HFFc6 (cell line): ENCODE measurements at regions not wholly inside any gene's neighbourhood (a gene's known extent, or its start where the extent isn't known, plus 50 kb on each side); places are given as distances from the start of the nearest gene placed in this dataset.
A peak's percentile ranks its signal among the peaks of the same experiment; 100 is the strongest.

Experiments used
- DNase-seq: peaks from one replicate; pipeline ENCODE4 v3.0.0-alpha.2; 2018
- H3K27ac Mint-ChIP-seq: 2 replicates; pipeline ENCODE4 v1.8.0; 2020; ENCODE audit warnings: mild to moderate bottlenecking, mixed read lengths
- H3K27me3 Mint-ChIP-seq: 2 replicates; pipeline ENCODE4 v1.8.0; 2021; ENCODE audit warnings: mild to moderate bottlenecking, moderate library complexity, mixed read lengths; ENCODE audit not compliant: insufficient read depth
- H3K36me3 Mint-ChIP-seq: 2 replicates; pipeline ENCODE4 v1.8.0; 2021; ENCODE audit warnings: low read depth, mixed read lengths
- H3K4me1 Mint-ChIP-seq: 2 replicates; pipeline ENCODE4 v1.8.0; 2020; ENCODE audit warnings: low read depth, mixed read lengths
- H3K4me3 Mint-ChIP-seq: 2 replicates; pipeline ENCODE4 v1.8.0; 2020; ENCODE audit warnings: mild to moderate bottlenecking, moderate library complexity, mixed read lengths
- H3K9me3 Mint-ChIP-seq: 2 replicates; pipeline ENCODE4 v1.8.0; 2020; ENCODE audit warnings: mild to moderate bottlenecking, mixed read lengths
- CTCF ChIP-seq: fragments of 200-600 bp; sonication (generic); IDR thresholded peaks from 2 replicates; pipeline ENCODE4 v1.5.0; 2021; ENCODE audit warnings: antibody characterized with exemption, mild to moderate bottlenecking

DNA sequence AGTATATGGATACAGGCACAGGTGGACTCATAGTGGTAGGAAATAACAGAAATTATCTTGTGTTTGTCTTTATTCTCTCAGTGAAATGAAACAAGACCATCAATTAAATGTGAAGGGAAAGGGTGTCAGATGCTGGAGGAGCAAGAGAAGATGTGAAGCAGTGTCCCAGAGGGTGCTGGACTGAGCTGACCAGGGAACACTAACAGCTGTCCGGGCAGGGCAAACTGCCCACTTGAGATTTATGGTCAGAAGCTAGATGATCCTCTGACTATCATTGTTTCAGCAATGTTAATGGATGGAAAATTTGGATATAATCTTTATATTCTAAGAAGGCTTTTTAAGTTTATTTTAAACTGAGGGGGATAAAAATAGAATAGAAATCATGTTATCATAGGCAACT, 267.2 kb upstream of the SLC7A11 start:
- Mint-ChIP-seq H3K4me3 (no peak overlapping the region), H3K36me3 (peaks cover 13% of the 10 kb centered on the region), H3K4me1 (peaks cover 58% of the 10 kb centered on the region), H3K9me3 (0 out of 2 replicates have a peak, but pooled peaks cover 4% of the 10 kb centered on the region), H3K27ac (no peak overlapping the region), H3K27me3 (no peaks in the 10 kb centered on the region)
- TF ChIP-seq CTCF = no peak
- no peak for DNase-seq

DNA sequence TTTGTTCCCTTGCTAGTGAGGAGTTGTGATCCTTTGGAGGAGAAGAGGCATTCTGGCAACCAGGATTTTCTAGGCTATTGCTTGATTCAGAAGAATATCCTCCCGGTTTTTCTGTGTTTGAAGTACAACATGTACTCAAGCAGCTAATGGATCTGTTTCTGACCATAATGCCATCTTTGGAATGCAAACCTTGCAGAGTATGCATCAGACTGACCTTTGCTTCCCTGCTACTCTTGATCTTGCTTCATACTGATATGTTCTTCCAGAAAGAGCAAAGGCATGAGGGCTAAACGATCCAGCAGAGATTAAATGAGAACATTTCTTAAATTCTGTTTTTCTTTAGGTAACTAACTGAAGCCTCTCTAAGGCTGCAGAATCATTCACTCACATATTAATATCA, 265.4 kb upstream of the SLC7A11 start:
- Mint-ChIP-seq H3K4me3 (peak overlapping the region; percentile 1; the same call in 1 of the 2 replicates), H3K36me3 (peaks cover 13% of the 10 kb centered on the region), H3K4me1 (peaks cover 50% of the 10 kb centered on the region), H3K9me3 (peaks cover 16% of the 10 kb centered on the region; the same call in 1 of the 2 replicates), H3K27ac (peak overlapping the region; percentile 27), H3K27me3 (no peaks in the 10 kb centered on the region; the same call in 1 of the 2 replicates)
- DNase-seq = peak; percentile 49
- TF ChIP-seq CTCF = no peak

DNA sequence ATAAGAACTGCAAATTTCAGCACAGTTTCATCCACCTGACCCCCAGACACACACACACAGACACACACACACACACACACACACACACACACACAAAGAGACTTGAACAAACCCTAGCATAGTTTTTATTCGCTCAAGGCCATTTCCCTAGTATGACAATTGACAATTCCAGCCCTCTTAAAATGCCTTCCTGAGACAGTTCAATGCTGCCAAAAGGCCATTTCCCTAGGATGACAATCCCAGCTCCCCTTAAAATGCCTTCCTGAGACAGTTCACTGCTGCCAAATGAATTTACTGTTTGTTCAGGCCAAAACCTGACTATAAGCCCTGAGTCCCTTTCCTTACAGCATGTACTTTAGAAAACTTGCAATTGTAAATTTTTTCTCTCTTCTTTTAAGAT, 259.5 kb upstream of the SLC7A11 start:
- Mint-ChIP-seq H3K4me1 (no peaks in the 10 kb centered on the region), H3K27me3 (peaks cover 6% of the 10 kb centered on the region), H3K36me3 (peaks cover 15% of the 10 kb centered on the region), H3K27ac (no peak overlapping the region), H3K4me3 (no peak overlapping the region), H3K9me3 (peaks cover 43% of the 10 kb centered on the region; the same call in 1 of the 2 replicates)
- no peak for DNase-seq
- no peak for TF ChIP-seq CTCF

GRCh38 chr4:138500869-138501268, 258.7 kb upstream of the SLC7A11 start:
- DNase-seq = no peak
- H3K27me3 Mint-ChIP-seq = peaks cover 6% of the 10 kb centered on the region
- H3K36me3 Mint-ChIP-seq = peaks cover 15% of the 10 kb centered on the region; the same call in 1 of the 2 replicates
- no peaks in the 10 kb centered on the region for H3K4me1 Mint-ChIP-seq
- no peak overlapping the region for H3K27ac Mint-ChIP-seq
- peaks cover 43% of the 10 kb centered on the region; the same call in 1 of the 2 replicates for H3K9me3 Mint-ChIP-seq
- no peak overlapping the region for H3K4me3 Mint-ChIP-seq
- TF ChIP-seq CTCF = no peak

- Mint-ChIP-seq H3K27me3 (peaks cover 6% of the 10 kb centered on the region), H3K9me3 (peaks cover 43% of the 10 kb centered on the region; the same call in 1 of the 2 replicates), H3K36me3 (0 out of 2 replicates have a peak, but pooled peaks cover 10% of the 10 kb centered on the region), H3K4me3 (no peak overlapping the region), H3K4me1 (no peaks in the 10 kb centered on the region; the same call in 1 of the 2 replicates), H3K27ac (no peak overlapping the region)
- no peak for DNase-seq
- TF ChIP-seq CTCF = no peak
These were observed 257.5 kb upstream of the SLC7A11 start for GRCh38 chr4:138499627-138500026.
